ENCODE measurements at regions not wholly inside any gene's neighbourhood (a gene's known extent, or its start where the extent isn't known, plus 50 kb on each side); places are given as distances from the start of the nearest gene placed in this dataset.

DNA sequence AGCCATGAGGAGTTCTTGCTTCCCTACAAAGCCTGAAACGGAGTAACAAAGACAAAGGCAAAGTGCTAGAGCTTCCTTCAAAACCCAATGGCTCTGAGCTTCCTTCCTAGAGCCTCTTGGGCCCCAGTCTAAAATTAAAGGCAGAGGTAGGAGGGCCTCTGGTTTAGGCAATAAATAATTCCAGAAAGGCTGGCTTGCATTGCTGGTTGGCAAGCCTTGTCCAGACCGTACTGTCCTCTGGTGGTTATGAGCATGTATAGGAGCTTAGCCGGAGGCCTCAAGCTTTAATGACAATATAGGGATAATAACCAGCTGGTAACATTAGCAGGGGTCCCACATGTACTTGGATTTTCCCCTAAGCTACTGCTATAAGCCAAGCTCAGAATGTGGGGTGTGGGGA is 237.3 kb downstream of the AR start:
- TF ChIP-seq, protein P1, sequence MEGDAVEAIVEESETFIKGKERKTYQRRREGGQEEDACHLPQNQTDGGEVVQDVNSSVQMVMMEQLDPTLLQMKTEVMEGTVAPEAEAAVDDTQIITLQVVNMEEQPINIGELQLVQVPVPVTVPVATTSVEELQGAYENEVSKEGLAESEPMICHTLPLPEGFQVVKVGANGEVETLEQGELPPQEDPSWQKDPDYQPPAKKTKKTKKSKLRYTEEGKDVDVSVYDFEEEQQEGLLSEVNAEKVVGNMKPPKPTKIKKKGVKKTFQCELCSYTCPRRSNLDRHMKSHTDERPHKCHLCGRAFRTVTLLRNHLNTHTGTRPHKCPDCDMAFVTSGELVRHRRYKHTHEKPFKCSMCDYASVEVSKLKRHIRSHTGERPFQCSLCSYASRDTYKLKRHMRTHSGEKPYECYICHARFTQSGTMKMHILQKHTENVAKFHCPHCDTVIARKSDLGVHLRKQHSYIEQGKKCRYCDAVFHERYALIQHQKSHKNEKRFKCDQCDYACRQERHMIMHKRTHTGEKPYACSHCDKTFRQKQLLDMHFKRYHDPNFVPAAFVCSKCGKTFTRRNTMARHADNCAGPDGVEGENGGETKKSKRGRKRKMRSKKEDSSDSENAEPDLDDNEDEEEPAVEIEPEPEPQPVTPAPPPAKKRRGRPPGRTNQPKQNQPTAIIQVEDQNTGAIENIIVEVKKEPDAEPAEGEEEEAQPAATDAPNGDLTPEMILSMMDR (IDR thresholded peaks at IDR 0.05), result no peak
- TF ChIP-seq POLR2A (IDR thresholded peaks at IDR 0.05), result no peak
